ENCODE measurements at regions not wholly inside any gene's neighbourhood (a gene's known extent, or its start where the extent isn't known, plus 50 kb on each side); places are given as distances from the start of the nearest gene placed in this dataset.
"Not testable (repeated sequence)": the region's sequence is repeated elsewhere in the genome, so short reads cannot be mapped to it uniquely, and the experiment has no call there.

- DNase-seq; H3K27me3 ChIP-seq (ENCODE audit: control insufficient read depth, insufficient read depth, low read length); H3K27ac ChIP-seq (ENCODE audit: low read length); H3K4me3 ChIP-seq (ENCODE audit: low read length); H3K9me3 ChIP-seq (ENCODE audit: control insufficient read depth, low read depth, low read length); H3K36me3 ChIP-seq (ENCODE audit: control insufficient read depth, insufficient read depth, low read length); H3K4me1 ChIP-seq (ENCODE audit: control insufficient read depth, insufficient read depth, low read length): not testable (repeated sequence)
- WGBS (ENCODE audit: insufficient coverage, low lambda C conversion rate): 100% methylated on average over 3 of the region's 5 CpGs
Measured at GRCh38 chr2:155539028-155539427, 793.5 kb downstream of the NR4A2 start.

- WGBS (ENCODE audit: insufficient coverage, low lambda C conversion rate): 89% methylated on average over 1 of the region's 1 CpG
- no peaks in the 10 kb centered on the region for H3K4me1 ChIP-seq (ENCODE audit: control insufficient read depth, insufficient read depth, low read length)
Measured at GRCh38 chr2:155528034-155528433, 804.5 kb downstream of the NR4A2 start.

GRCh38 chr2:155525199-155525598, 807.3 kb downstream of the NR4A2 start:
- Histone ChIP-seq H3K36me3 (ENCODE audit: control insufficient read depth, insufficient read depth, low read length) (no peaks in the 10 kb centered on the region), H3K4me1 (ENCODE audit: control insufficient read depth, insufficient read depth, low read length) (no peaks in the 10 kb centered on the region), H3K4me3 (ENCODE audit: low read length) (no peak overlapping the region), H3K27me3 (ENCODE audit: control insufficient read depth, insufficient read depth, low read length) (no peaks in the 10 kb centered on the region), H3K9me3 (ENCODE audit: control insufficient read depth, low read depth, low read length) (no peaks in the 10 kb centered on the region), H3K27ac (ENCODE audit: low read length) (no peak overlapping the region)
- DNase-seq: no peak
- no CpG with 5 or more reads among the region's 4 CpGs for WGBS (ENCODE audit: insufficient coverage, low lambda C conversion rate)

More at GRCh38 chr2:155528034-155528433, 804.5 kb downstream of the NR4A2 start:
- no peak overlapping the region for H3K27ac ChIP-seq (ENCODE audit: low read length)
- no peaks in the 10 kb centered on the region for H3K27me3 ChIP-seq (ENCODE audit: control insufficient read depth, insufficient read depth, low read length)
- no peaks in the 10 kb centered on the region for H3K9me3 ChIP-seq (ENCODE audit: control insufficient read depth, low read depth, low read length)
- no peaks in the 10 kb centered on the region for H3K36me3 ChIP-seq (ENCODE audit: control insufficient read depth, insufficient read depth, low read length)
- no peak overlapping the region for H3K4me3 ChIP-seq (ENCODE audit: low read length)
- no peak for DNase-seq

- no peak for DNase-seq
- Histone ChIP-seq H3K4me1 (ENCODE audit: control insufficient read depth, insufficient read depth, low read length) (no peaks in the 10 kb centered on the region), H3K27me3 (ENCODE audit: control insufficient read depth, insufficient read depth, low read length) (no peaks in the 10 kb centered on the region), H3K36me3 (ENCODE audit: control insufficient read depth, insufficient read depth, low read length) (no peaks in the 10 kb centered on the region), H3K27ac (ENCODE audit: low read length) (no peak overlapping the region), H3K4me3 (ENCODE audit: low read length) (no peak overlapping the region), H3K9me3 (ENCODE audit: control insufficient read depth, low read depth, low read length) (no peaks in the 10 kb centered on the region)
- WGBS (ENCODE audit: insufficient coverage, low lambda C conversion rate): no CpG with 5 or more reads among the region's 2 CpGs
Measured at GRCh38 chr2:155519529-155520130, 812.9 kb downstream of the NR4A2 start.

GRCh38 chr2:155518094-155518493, 814.4 kb downstream of the NR4A2 start:
- no peak overlapping the region for H3K4me3 ChIP-seq (ENCODE audit: low read length)
- no peaks in the 10 kb centered on the region for H3K27me3 ChIP-seq (ENCODE audit: control insufficient read depth, insufficient read depth, low read length)
- H3K36me3 ChIP-seq (ENCODE audit: control insufficient read depth, insufficient read depth, low read length): no peaks in the 10 kb centered on the region
- no peaks in the 10 kb centered on the region for H3K9me3 ChIP-seq (ENCODE audit: control insufficient read depth, low read depth, low read length)
- no CpG with 5 or more reads among the region's 3 CpGs for WGBS (ENCODE audit: insufficient coverage, low lambda C conversion rate)
- no peak for DNase-seq
- H3K27ac ChIP-seq (ENCODE audit: low read length): no peak overlapping the region
- H3K4me1 ChIP-seq (ENCODE audit: control insufficient read depth, insufficient read depth, low read length): no peaks in the 10 kb centered on the region

GRCh38 chr2:155517362-155517761, 815.2 kb downstream of the NR4A2 start:
- H3K27me3 ChIP-seq (ENCODE audit: control insufficient read depth, insufficient read depth, low read length): no peaks in the 10 kb centered on the region
- no peaks in the 10 kb centered on the region for H3K4me1 ChIP-seq (ENCODE audit: control insufficient read depth, insufficient read depth, low read length)
- DNase-seq: no peak
- H3K4me3 ChIP-seq (ENCODE audit: low read length): no peak overlapping the region
- H3K27ac ChIP-seq (ENCODE audit: low read length): no peak overlapping the region
- no peaks in the 10 kb centered on the region for H3K9me3 ChIP-seq (ENCODE audit: control insufficient read depth, low read depth, low read length)
- no peaks in the 10 kb centered on the region for H3K36me3 ChIP-seq (ENCODE audit: control insufficient read depth, insufficient read depth, low read length)
- no CpG with 5 or more reads among the region's 1 CpG for WGBS (ENCODE audit: insufficient coverage, low lambda C conversion rate)

- no peaks in the 10 kb centered on the region for H3K4me1 ChIP-seq (ENCODE audit: control insufficient read depth, insufficient read depth, low read length)
- no peaks in the 10 kb centered on the region for H3K36me3 ChIP-seq (ENCODE audit: control insufficient read depth, insufficient read depth, low read length)
- no peaks in the 10 kb centered on the region for H3K27me3 ChIP-seq (ENCODE audit: control insufficient read depth, insufficient read depth, low read length)
- 92% methylated on average over 1 of the region's 1 CpG for WGBS (ENCODE audit: insufficient coverage, low lambda C conversion rate)
- H3K4me3 ChIP-seq (ENCODE audit: low read length): no peak overlapping the region
- no peak overlapping the region for H3K27ac ChIP-seq (ENCODE audit: low read length)
- DNase-seq: no peak
- no peaks in the 10 kb centered on the region for H3K9me3 ChIP-seq (ENCODE audit: control insufficient read depth, low read depth, low read length)
Measured at GRCh38 chr2:155513248-155513647, 814.8 kb downstream of the KCNJ3 start.

GRCh38 chr2:155502766-155503165, 804.3 kb downstream of the KCNJ3 start:
- Histone ChIP-seq H3K36me3 (ENCODE audit: control insufficient read depth, insufficient read depth, low read length) (no peaks in the 10 kb centered on the region), H3K27me3 (ENCODE audit: control insufficient read depth, insufficient read depth, low read length) (no peaks in the 10 kb centered on the region), H3K27ac (ENCODE audit: low read length) (no peak overlapping the region), H3K4me1 (ENCODE audit: control insufficient read depth, insufficient read depth, low read length) (peaks cover 7% of the 10 kb centered on the region), H3K9me3 (ENCODE audit: control insufficient read depth, low read depth, low read length) (no peaks in the 10 kb centered on the region), H3K4me3 (ENCODE audit: low read length) (no peak overlapping the region)
- peak; percentile 42 to 72 for DNase-seq
- WGBS (ENCODE audit: insufficient coverage, low lambda C conversion rate): no CpG with 5 or more reads among the region's 2 CpGs

GRCh38 chr2:155498106-155498505, 799.6 kb downstream of the KCNJ3 start:
- no peaks in the 10 kb centered on the region for H3K27me3 ChIP-seq (ENCODE audit: control insufficient read depth, insufficient read depth, low read length)
- no peak for DNase-seq
- H3K4me3 ChIP-seq (ENCODE audit: low read length): no peak overlapping the region
- H3K4me1 ChIP-seq (ENCODE audit: control insufficient read depth, insufficient read depth, low read length): peaks cover 5% of the 10 kb centered on the region
- no peak overlapping the region for H3K27ac ChIP-seq (ENCODE audit: low read length)
- no CpG with 5 or more reads among the region's 1 CpG for WGBS (ENCODE audit: insufficient coverage, low lambda C conversion rate)
- H3K9me3 ChIP-seq (ENCODE audit: control insufficient read depth, low read depth, low read length): no peaks in the 10 kb centered on the region
- no peaks in the 10 kb centered on the region for H3K36me3 ChIP-seq (ENCODE audit: control insufficient read depth, insufficient read depth, low read length)

- Histone ChIP-seq H3K4me3 (ENCODE audit: low read length) (no peak overlapping the region), H3K9me3 (ENCODE audit: control insufficient read depth, low read depth, low read length) (no peaks in the 10 kb centered on the region), H3K27me3 (ENCODE audit: control insufficient read depth, insufficient read depth, low read length) (no peaks in the 10 kb centered on the region), H3K4me1 (ENCODE audit: control insufficient read depth, insufficient read depth, low read length) (no peaks in the 10 kb centered on the region), H3K27ac (ENCODE audit: low read length) (no peak overlapping the region), H3K36me3 (ENCODE audit: control insufficient read depth, insufficient read depth, low read length) (no peaks in the 10 kb centered on the region)
- WGBS (ENCODE audit: insufficient coverage, low lambda C conversion rate): no CpG with 5 or more reads among the region's 3 CpGs
- no peak for DNase-seq
Measured at GRCh38 chr2:155494744-155495143, 796.2 kb downstream of the KCNJ3 start.

GRCh38 chr2:155485141-155485842, 786.8 kb downstream of the KCNJ3 start:
- Histone ChIP-seq H3K4me1 (ENCODE audit: control insufficient read depth, insufficient read depth, low read length) (no peaks in the 10 kb centered on the region), H3K36me3 (ENCODE audit: control insufficient read depth, insufficient read depth, low read length) (no peaks in the 10 kb centered on the region), H3K27me3 (ENCODE audit: control insufficient read depth, insufficient read depth, low read length) (no peaks in the 10 kb centered on the region), H3K4me3 (ENCODE audit: low read length) (no peak overlapping the region), H3K9me3 (ENCODE audit: control insufficient read depth, low read depth, low read length) (no peaks in the 10 kb centered on the region), H3K27ac (ENCODE audit: low read length) (no peak overlapping the region)
- 86% methylated on average over 2 of the region's 3 CpGs for WGBS (ENCODE audit: insufficient coverage, low lambda C conversion rate)
- DNase-seq: no peak
